GM23338 (cell line): ENCODE measurements at regions not wholly inside any gene's neighbourhood (a gene's known extent, or its start where the extent isn't known, plus 50 kb on each side); places are given as distances from the start of the nearest gene placed in this dataset.
"Not testable (repeated sequence)": the region's sequence is repeated elsewhere in the genome, so short reads cannot be mapped to it uniquely, and the experiment has no call there.

Source experiments
- ATAC-seq: fragments of 200-7000 bp; cut with Tn5 transposase; 3 replicates; pipeline ENCODE4 v1.9.1; 2020
- DNase-seq: peaks from one replicate; pipeline ENCODE4 v3.0.0-alpha.2; 2015; ENCODE audit warnings: low spot score
- H2AFZ ChIP-seq: fragments of 200-600 bp; sonication (generic); 2 replicates; pipeline ENCODE4 v1.8.0; 2016; ENCODE audit warnings: antibody characterized with exemption, mild to moderate bottlenecking, moderate library complexity
- H3F3A ChIP-seq: fragments of 200-600 bp; sonication (generic); replicated peaks from 2 replicates; pipeline ENCODE4 v1.8.0; 2017; ENCODE audit warnings: antibody characterized with exemption, mixed run types, low read depth
- H3K27ac ChIP-seq: fragments of 200-600 bp; sonication (generic); 2 replicates; pipeline ENCODE4 v1.6.1; 2016; ENCODE audit warnings: low read depth
- H3K27me3 ChIP-seq: fragments of 200-600 bp; sonication (generic); 2 replicates; pipeline ENCODE4 v1.8.0; 2016; ENCODE audit warnings: mild to moderate bottlenecking, mixed run types, moderate library complexity; ENCODE audit not compliant: insufficient read depth
- H3K36me3 ChIP-seq: fragments of 200-600 bp; sonication (generic); 2 replicates; pipeline ENCODE4 v1.8.0; 2016; ENCODE audit warnings: mild to moderate bottlenecking; ENCODE audit not compliant: insufficient read depth
- H3K4me1 ChIP-seq: fragments of 200-600 bp; sonication (generic); 2 replicates; pipeline ENCODE4 v1.8.0; 2016; ENCODE audit warnings: mild to moderate bottlenecking, moderate library complexity; ENCODE audit not compliant: insufficient read depth
- H3K4me2 ChIP-seq: fragments of 200-600 bp; sonication (generic); 2 replicates; pipeline ENCODE4 v1.7.1; 2017; ENCODE audit warnings: mixed run types
- H3K4me3 ChIP-seq: fragments of 200-600 bp; sonication (generic); 2 replicates; pipeline ENCODE4 v1.6.1; 2016; ENCODE audit warnings: mixed run types
- H3K79me2 ChIP-seq: fragments of 200-600 bp; sonication (generic); replicated peaks from 2 replicates; pipeline ENCODE4 v1.8.0; 2017; ENCODE audit warnings: mild to moderate bottlenecking; ENCODE audit not compliant: insufficient read depth
- H3K9me2 ChIP-seq: fragments of 200-600 bp; sonication (generic); 2 replicates; pipeline ENCODE4 v1.8.0; 2017; ENCODE audit not compliant: insufficient read depth
- H4K20me1 ChIP-seq: fragments of 200-600 bp; sonication (generic); replicated peaks from 2 replicates; pipeline ENCODE4 v1.8.0; 2017; ENCODE audit warnings: mild to moderate bottlenecking; ENCODE audit not compliant: insufficient read depth
- H3K27ac Mint-ChIP-seq: 2 replicates; pipeline ENCODE4 v1.8.0; 2020; ENCODE audit warnings: inconsistent platforms, mild to moderate bottlenecking, moderate library complexity, mixed read lengths
- H3K27me3 Mint-ChIP-seq: 3 replicates; pipeline ENCODE4 v1.8.0; 2022; ENCODE audit warnings: low read depth, mild to moderate bottlenecking, moderate library complexity, mixed read lengths, inconsistent platforms; ENCODE audit not compliant: insufficient read depth, poor library complexity
- H3K36me3 Mint-ChIP-seq: 3 replicates; pipeline ENCODE4 v1.8.0; 2021; ENCODE audit warnings: low read depth, mild to moderate bottlenecking, inconsistent platforms, moderate library complexity, mixed read lengths
- H3K4me1 Mint-ChIP-seq: 3 replicates; pipeline ENCODE4 v1.8.0; 2020; ENCODE audit warnings: mild to moderate bottlenecking, inconsistent platforms, mixed read lengths
- H3K4me3 Mint-ChIP-seq: 3 replicates; pipeline ENCODE4 v1.8.0; 2021; ENCODE audit warnings: moderate library complexity, mild to moderate bottlenecking, inconsistent platforms, mixed read lengths
- H3K9me3 Mint-ChIP-seq: 3 replicates; pipeline ENCODE4 v1.8.0; 2020; ENCODE audit warnings: moderate library complexity, mild to moderate bottlenecking, inconsistent platforms, mixed read lengths
- CREB1 ChIP-seq: fragments of 250-450 bp; sonication (Bioruptor Pico); IDR thresholded peaks from 2 replicates; pipeline ENCODE4 v1.5.0; 2020; ENCODE audit warnings: low read depth, mild to moderate bottlenecking, moderate library complexity
- ETS1 ChIP-seq: IDR thresholded peaks from 2 replicates; pipeline ENCODE4 v1.6.1; 2016; ENCODE audit warnings: antibody characterized with exemption
- EZH2 ChIP-seq: fragments of 200-600 bp; sonication (generic); IDR thresholded peaks from one replicate; pipeline ENCODE4 v1.8.0; 2017; ENCODE audit warnings: antibody characterized with exemption, mild to moderate bottlenecking, low read depth; ENCODE audit not compliant: unreplicated experiment
- EZH2phosphoT487 ChIP-seq: fragments of 200-600 bp; sonication (generic); IDR thresholded peaks from one replicate; pipeline ENCODE4 v1.8.1; 2018; ENCODE audit warnings: antibody characterized with exemption; ENCODE audit not compliant: unreplicated experiment
- NANOG ChIP-seq: IDR thresholded peaks from 2 replicates; pipeline ENCODE4 v1.6.1; 2016; ENCODE audit warnings: antibody characterized with exemption, borderline replicate concordance
- POLR2AphosphoS5 ChIP-seq: IDR thresholded peaks from 2 replicates; pipeline ENCODE4 v1.6.1; 2016; ENCODE audit warnings: antibody characterized with exemption, low read depth
- REST ChIP-seq: IDR thresholded peaks from one replicate; pipeline ENCODE4 v1.6.1; 2018; ENCODE audit warnings: antibody characterized with exemption; ENCODE audit not compliant: unreplicated experiment
- STAT1 ChIP-seq: IDR thresholded peaks from one replicate; pipeline ENCODE4 v1.6.1; 2016; ENCODE audit warnings: antibody characterized with exemption; ENCODE audit not compliant: unreplicated experiment
- ZNF114 ChIP-seq: fragments of 250-450 bp; sonication (Bioruptor Pico); IDR thresholded peaks from 2 replicates; pipeline ENCODE4 v1.5.0; 2020; ENCODE audit warnings: mild to moderate bottlenecking, moderate library complexity
- ZNF462 ChIP-seq: fragments of 250-450 bp; sonication (Bioruptor Pico); IDR thresholded peaks from 2 replicates; pipeline ENCODE4 v1.5.0; 2020; ENCODE audit warnings: mild to moderate bottlenecking, moderate library complexity

- TF ChIP-seq REST = no peak
- TF ChIP-seq ETS1 = no peak
These were observed 469.3 kb downstream of the XYLT1 start (continued) for GRCh38 chr16:17001471-17001870.

GRCh38 chr16:17002565-17002964 is 468.2 kb downstream of the XYLT1 start:
- no peak overlapping the region for H3K4me2 ChIP-seq
- no peak overlapping the region for H3K4me3 ChIP-seq
- H3K27me3 ChIP-seq = no peaks in the 10 kb centered on the region
- H4K20me1 ChIP-seq = no peaks in the 10 kb centered on the region
- no peaks in the 10 kb centered on the region for H3F3A ChIP-seq
- H3K4me1 ChIP-seq = no peaks in the 10 kb centered on the region
- no peaks in the 10 kb centered on the region for H3K79me2 ChIP-seq
- Mint-ChIP-seq H3K36me3 (peaks cover 2% of the 10 kb centered on the region; the same call in 1 of the 3 replicates), H3K4me3 (no peak overlapping the region), H3K27ac (no peak overlapping the region), H3K27me3 (no peaks in the 10 kb centered on the region), H3K9me3 (peaks cover 16% of the 10 kb centered on the region), H3K4me1 (no peaks in the 10 kb centered on the region)
- H3K27ac ChIP-seq = no peak overlapping the region
- no peak for ATAC-seq
- no peaks in the 10 kb centered on the region for H3K36me3 ChIP-seq
- TF ChIP-seq POLR2AphosphoS5 (no peak), STAT1 (no peak), EZH2 (no peak), CREB1 (CRISPR knock-in tag) (no peak), ETS1 (no peak), EZH2phosphoT487 (no peak), ZNF462 (no peak), NANOG (no peak), ZNF114 (CRISPR knock-in tag) (no peak)
- no peaks in the 10 kb centered on the region for H3K9me2 ChIP-seq
- no peak for DNase-seq
- H2AFZ ChIP-seq = no peak overlapping the region

GRCh38 chr16:17005963-17006362 is 464.8 kb downstream of the XYLT1 start:
- H3K27me3 Mint-ChIP-seq, H3K4me1 ChIP-seq, ATAC-seq, H3K4me3 Mint-ChIP-seq, H3F3A ChIP-seq, H3K79me2 ChIP-seq, H3K4me2 ChIP-seq, H3K4me3 ChIP-seq, H3K27me3 ChIP-seq, H3K27ac ChIP-seq, H3K9me2 ChIP-seq, H3K4me1 Mint-ChIP-seq, H3K27ac Mint-ChIP-seq, DNase-seq, H3K36me3 Mint-ChIP-seq, H3K36me3 ChIP-seq, H2AFZ ChIP-seq, H4K20me1 ChIP-seq: not testable (repeated sequence)
- H3K9me3 Mint-ChIP-seq = peaks cover 24% of the 10 kb centered on the region
